Skeletal muscle satellite cell (primary cell): ENCODE measurements at regions not wholly inside any gene's neighbourhood (a gene's known extent, or its start where the extent isn't known, plus 50 kb on each side); places are given as distances from the start of the nearest gene placed in this dataset.

Experiments used
- H3K27me3 ChIP-seq: 2 replicates; pipeline ENCODE4 v1.7.0; 2013; ENCODE audit warnings: low read length; ENCODE audit not compliant: control insufficient read depth, insufficient read depth
- H3K36me3 ChIP-seq: 2 replicates; pipeline ENCODE4 v1.7.0; 2013; ENCODE audit warnings: mild to moderate bottlenecking, control low read depth, low read length; ENCODE audit not compliant: insufficient read depth
- H3K4me1 ChIP-seq: 2 replicates; pipeline ENCODE4 v1.7.0; 2013; ENCODE audit warnings: low read length; ENCODE audit not compliant: control insufficient read depth, insufficient read depth
- H3K4me2 ChIP-seq: 2 replicates; pipeline ENCODE4 v1.7.0; 2013; ENCODE audit warnings: mild to moderate bottlenecking, low read length
- H3K4me3 ChIP-seq: 2 replicates; pipeline ENCODE4 v1.7.0; 2013; ENCODE audit warnings: low read length
- H3K9ac ChIP-seq: 2 replicates; pipeline ENCODE4 v1.7.0; 2013; ENCODE audit warnings: mild to moderate bottlenecking, low read depth, low read length, moderate library complexity
- H3K9me3 ChIP-seq: replicated peaks from 2 replicates; pipeline ENCODE4 v1.7.0; 2013; ENCODE audit warnings: mild to moderate bottlenecking, control low read depth, low read length

- Histone ChIP-seq H3K4me3 (no peak overlapping the region), H3K36me3 (no peaks in the 10 kb centered on the region), H3K4me2 (no peak overlapping the region), H3K9me3 (no peaks in the 10 kb centered on the region), H3K27me3 (peaks cover 6% of the 10 kb centered on the region), H3K4me1 (no peaks in the 10 kb centered on the region), H3K9ac (no peak overlapping the region)
Observed at GRCh38 chr11:32210556-32210955, 119.7 kb downstream of the RCN1 start.

- no peaks in the 10 kb centered on the region for H3K36me3 ChIP-seq
- peaks cover 6% of the 10 kb centered on the region for H3K27me3 ChIP-seq
- no peak overlapping the region for H3K4me3 ChIP-seq
- no peak overlapping the region for H3K4me2 ChIP-seq
- H3K9ac ChIP-seq = no peak overlapping the region
- H3K4me1 ChIP-seq = no peaks in the 10 kb centered on the region
- no peaks in the 10 kb centered on the region for H3K9me3 ChIP-seq
Observed at GRCh38 chr11:32213223-32213622, 122.3 kb downstream of the RCN1 start.

- no peaks in the 10 kb centered on the region for H3K27me3 ChIP-seq
- no peak overlapping the region for H3K9ac ChIP-seq
- H3K4me3 ChIP-seq = no peak overlapping the region
- H3K9me3 ChIP-seq = no peaks in the 10 kb centered on the region
- no peak overlapping the region for H3K4me2 ChIP-seq
- H3K4me1 ChIP-seq = no peaks in the 10 kb centered on the region
- no peaks in the 10 kb centered on the region for H3K36me3 ChIP-seq
Observed at GRCh38 chr11:32215157-32215556, 124.3 kb downstream of the RCN1 start.

- H3K4me3 ChIP-seq = no peak overlapping the region
- no peaks in the 10 kb centered on the region for H3K4me1 ChIP-seq
- no peak overlapping the region for H3K4me2 ChIP-seq
- H3K9ac ChIP-seq = no peak overlapping the region
- H3K36me3 ChIP-seq = no peaks in the 10 kb centered on the region
- H3K9me3 ChIP-seq = no peaks in the 10 kb centered on the region
- H3K27me3 ChIP-seq = no peaks in the 10 kb centered on the region
Observed at GRCh38 chr11:32216749-32217148, 125.9 kb downstream of the RCN1 start.

GRCh38 chr11:32219320-32219719 is 128.4 kb downstream of the RCN1 start:
- no peak overlapping the region for H3K9ac ChIP-seq
- no peak overlapping the region for H3K4me2 ChIP-seq
- H3K36me3 ChIP-seq = no peaks in the 10 kb centered on the region
- H3K4me1 ChIP-seq = no peaks in the 10 kb centered on the region
- H3K4me3 ChIP-seq = no peak overlapping the region
- no peaks in the 10 kb centered on the region for H3K9me3 ChIP-seq
- H3K27me3 ChIP-seq = no peaks in the 10 kb centered on the region

- Histone ChIP-seq H3K27me3 (peaks cover 7% of the 10 kb centered on the region), H3K4me2 (no peak overlapping the region), H3K9ac (no peak overlapping the region), H3K4me3 (no peak overlapping the region), H3K4me1 (no peaks in the 10 kb centered on the region), H3K9me3 (no peaks in the 10 kb centered on the region), H3K36me3 (no peaks in the 10 kb centered on the region)
Observed at GRCh38 chr11:32221476-32222032, 130.7 kb downstream of the RCN1 start.

GRCh38 chr11:32224580-32224979 is 133.7 kb downstream of the RCN1 start:
- H3K4me2 ChIP-seq = no peak overlapping the region

GRCh38 chr11:32225571-32226285 is 134.9 kb downstream of the RCN1 start:
- no peaks in the 10 kb centered on the region for H3K9me3 ChIP-seq
- H3K36me3 ChIP-seq = no peaks in the 10 kb centered on the region
- no peak overlapping the region for H3K4me3 ChIP-seq
- H3K9ac ChIP-seq = no peak overlapping the region
- H3K4me1 ChIP-seq = no peaks in the 10 kb centered on the region
- H3K4me2 ChIP-seq = no peak overlapping the region
- peaks cover 7% of the 10 kb centered on the region for H3K27me3 ChIP-seq

More at GRCh38 chr11:32224580-32224979, 133.7 kb downstream of the RCN1 start:
- H3K27me3 ChIP-seq = peaks cover 7% of the 10 kb centered on the region
- H3K9me3 ChIP-seq = no peaks in the 10 kb centered on the region
- no peak overlapping the region for H3K9ac ChIP-seq
- no peaks in the 10 kb centered on the region for H3K4me1 ChIP-seq
- no peak overlapping the region for H3K4me3 ChIP-seq
- no peaks in the 10 kb centered on the region for H3K36me3 ChIP-seq

- Histone ChIP-seq H3K9ac (no peak overlapping the region), H3K4me2 (no peak overlapping the region), H3K36me3 (no peaks in the 10 kb centered on the region), H3K4me3 (no peak overlapping the region), H3K9me3 (no peaks in the 10 kb centered on the region), H3K4me1 (no peaks in the 10 kb centered on the region), H3K27me3 (peaks cover 7% of the 10 kb centered on the region)
Observed at GRCh38 chr11:32226480-32226879, 135.6 kb downstream of the RCN1 start.

- Histone ChIP-seq H3K4me1 (no peaks in the 10 kb centered on the region), H3K9ac (no peak overlapping the region), H3K9me3 (no peaks in the 10 kb centered on the region), H3K4me2 (no peak overlapping the region), H3K4me3 (no peak overlapping the region), H3K27me3 (peaks cover 7% of the 10 kb centered on the region), H3K36me3 (no peaks in the 10 kb centered on the region)
Observed at GRCh38 chr11:32229576-32230240, 138.8 kb downstream of the RCN1 start.

GRCh38 chr11:32231909-32232493 is 141.1 kb downstream of the RCN1 start:
- no peak overlapping the region for H3K4me3 ChIP-seq
- H3K4me2 ChIP-seq = no peak overlapping the region
- H3K4me1 ChIP-seq = no peaks in the 10 kb centered on the region
- no peak overlapping the region for H3K9ac ChIP-seq
- no peaks in the 10 kb centered on the region for H3K27me3 ChIP-seq
- no peaks in the 10 kb centered on the region for H3K9me3 ChIP-seq
- H3K36me3 ChIP-seq = no peaks in the 10 kb centered on the region
